NB4 (cell line): ENCODE measurements at regions not wholly inside any gene's neighbourhood (a gene's known extent, or its start where the extent isn't known, plus 50 kb on each side); places are given as distances from the start of the nearest gene placed in this dataset.

ENCODE experiments used
- CTCF ChIP-seq: IDR thresholded peaks from one replicate; pipeline ENCODE4 v1.5.1; 2012; ENCODE audit warnings: low read depth, low read length
- MAX ChIP-seq: IDR thresholded peaks from 2 replicates; pipeline ENCODE4 v1.6.1; 2011; ENCODE audit warnings: low read depth, low read length
- MYC ChIP-seq: IDR thresholded peaks from 2 replicates; pipeline ENCODE4 v1.6.1; 2011; ENCODE audit warnings: low read depth, low read length
- POLR2A ChIP-seq: IDR thresholded peaks from 2 replicates; pipeline ENCODE4 v1.6.1; 2011; ENCODE audit warnings: mild to moderate bottlenecking; ENCODE audit not compliant: insufficient read length; ENCODE audit errors: extremely low read depth

GRCh38 chr17:54085020-54085419 lies 262.3 kb downstream of the KIF2B start:
- TF ChIP-seq CTCF (no peak), MAX (no peak), POLR2A (no peak), MYC (no peak)
